Astrocyte of the cerebellum (primary cell): ENCODE measurements at regions not wholly inside any gene's neighbourhood (a gene's known extent, or its start where the extent isn't known, plus 50 kb on each side); places are given as distances from the start of the nearest gene placed in this dataset.

Experiments used
- DNase-seq: peaks from one replicate; pipeline ENCODE4 v3.0.0-alpha.2; 2011; ENCODE audit warnings: low read depth
- H3K4me3 ChIP-seq: 2 replicates; pipeline ENCODE4 v1.5.1; 2011; ENCODE audit warnings: mild to moderate bottlenecking, low read depth, low read length, moderate library complexity
- in situ Hi-C: cut with HindIII; loops from 2 replicates; pipeline ENCODE4 v1.10.0; 2017; ENCODE audit warnings: low sequenced_read_pairs
- TF ChIP-seq, protein P1 (sequence below): IDR thresholded peaks from 2 replicates; pipeline ENCODE4 v1.5.1; 2012; ENCODE audit warnings: low read length, low read depth, moderate library complexity, mild to moderate bottlenecking; ENCODE audit errors: missing control alignments

- in situ Hi-C loops, result no loop called here
- no peak overlapping the region for H3K4me3 ChIP-seq
- DNase-seq, result no peak
- TF ChIP-seq, protein P1, sequence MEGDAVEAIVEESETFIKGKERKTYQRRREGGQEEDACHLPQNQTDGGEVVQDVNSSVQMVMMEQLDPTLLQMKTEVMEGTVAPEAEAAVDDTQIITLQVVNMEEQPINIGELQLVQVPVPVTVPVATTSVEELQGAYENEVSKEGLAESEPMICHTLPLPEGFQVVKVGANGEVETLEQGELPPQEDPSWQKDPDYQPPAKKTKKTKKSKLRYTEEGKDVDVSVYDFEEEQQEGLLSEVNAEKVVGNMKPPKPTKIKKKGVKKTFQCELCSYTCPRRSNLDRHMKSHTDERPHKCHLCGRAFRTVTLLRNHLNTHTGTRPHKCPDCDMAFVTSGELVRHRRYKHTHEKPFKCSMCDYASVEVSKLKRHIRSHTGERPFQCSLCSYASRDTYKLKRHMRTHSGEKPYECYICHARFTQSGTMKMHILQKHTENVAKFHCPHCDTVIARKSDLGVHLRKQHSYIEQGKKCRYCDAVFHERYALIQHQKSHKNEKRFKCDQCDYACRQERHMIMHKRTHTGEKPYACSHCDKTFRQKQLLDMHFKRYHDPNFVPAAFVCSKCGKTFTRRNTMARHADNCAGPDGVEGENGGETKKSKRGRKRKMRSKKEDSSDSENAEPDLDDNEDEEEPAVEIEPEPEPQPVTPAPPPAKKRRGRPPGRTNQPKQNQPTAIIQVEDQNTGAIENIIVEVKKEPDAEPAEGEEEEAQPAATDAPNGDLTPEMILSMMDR, result no peak
Measured at GRCh38 chr7:52863652-52864051, 171.8 kb upstream of the POM121L12 start.

DNA sequence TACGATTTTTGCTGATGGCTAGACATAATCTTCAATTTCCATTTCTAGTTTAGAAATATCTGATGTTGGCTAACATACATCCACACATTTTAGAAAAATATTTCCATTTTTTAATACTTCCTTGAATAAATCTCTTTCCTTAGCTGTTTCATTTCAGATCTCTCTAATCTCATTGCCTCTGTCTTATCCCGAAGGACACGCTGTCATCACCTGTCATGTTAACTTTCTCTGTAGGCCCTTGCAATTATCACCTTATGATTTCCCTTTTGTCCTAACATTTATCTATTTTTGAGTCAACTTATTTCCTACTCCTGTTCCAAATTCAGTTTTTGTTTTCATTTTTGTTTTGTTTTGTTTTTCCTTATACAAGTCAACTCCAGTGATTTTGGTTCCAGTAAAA, 173.1 kb upstream of the POM121L12 start:
- DNase-seq, result no peak
- TF ChIP-seq, protein P1, result no peak
- in situ Hi-C loops, result no loop called here
- H3K4me3 ChIP-seq, result no peak overlapping the region

DNA sequence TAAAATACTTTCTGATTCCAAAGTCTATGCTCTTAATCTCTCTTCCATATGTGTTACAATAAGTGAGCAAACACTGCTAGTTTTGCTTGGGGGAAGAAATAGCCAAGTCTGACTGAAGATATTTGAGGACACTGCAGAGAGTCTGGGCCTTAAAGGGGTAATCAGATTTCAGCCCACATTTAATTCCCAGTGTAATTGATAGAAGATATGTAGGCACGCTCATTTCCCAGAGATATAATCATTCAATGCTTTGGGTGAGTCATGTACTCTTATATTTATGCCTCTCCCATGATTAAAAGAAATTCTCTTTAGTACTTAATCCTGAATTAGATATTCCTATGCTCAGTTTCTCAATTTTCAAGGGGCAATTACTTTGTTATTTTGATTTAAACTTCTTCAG, 178.1 kb upstream of the POM121L12 start:
- in situ Hi-C loops, result no loop called here
- TF ChIP-seq, protein P1, result no peak
- no peak for DNase-seq
- no peak overlapping the region for H3K4me3 ChIP-seq

- in situ Hi-C loops, result no loop called here
- no peak overlapping the region for H3K4me3 ChIP-seq
- TF ChIP-seq, protein P1, result no peak
- DNase-seq, result no peak
Measured at GRCh38 chr7:52854681-52855080, 180.8 kb upstream of the POM121L12 start.

- TF ChIP-seq, protein P1, result no peak
- no peak overlapping the region for H3K4me3 ChIP-seq
- DNase-seq, result no peak
- in situ Hi-C loops, result no loop called here
Measured at GRCh38 chr7:52851547-52851946, 183.9 kb upstream of the POM121L12 start.

DNA sequence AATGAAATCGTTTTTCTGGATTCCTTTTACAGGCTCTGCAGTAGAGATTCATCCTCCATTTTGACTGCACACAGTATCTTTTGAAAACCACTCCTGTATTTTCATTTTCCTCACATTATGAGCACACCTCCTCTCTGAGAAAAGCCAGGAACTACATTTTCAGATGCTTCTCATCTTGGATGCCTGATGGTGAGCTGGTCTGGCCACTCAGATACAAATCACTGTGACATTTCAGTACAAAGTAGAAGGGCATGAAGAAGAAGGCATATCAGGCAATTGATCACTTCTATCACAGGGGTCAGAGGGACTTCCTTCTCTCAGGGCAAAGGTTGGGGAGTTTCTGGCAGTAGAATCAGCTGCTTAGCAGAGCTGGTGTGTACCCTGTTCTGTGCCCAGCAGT, 192.0 kb upstream of the POM121L12 start:
- TF ChIP-seq, protein P1, result no peak
- in situ Hi-C loops, result no loop called here
- H3K4me3 ChIP-seq, result no peak overlapping the region
- DNase-seq, result no peak
